Upper lobe of right lung (tissue), 1 donor: ENCODE measurements at regions not wholly inside any gene's neighbourhood (a gene's known extent, or its start where the extent isn't known, plus 50 kb on each side); places are given as distances from the start of the nearest gene placed in this dataset.
"Not testable (repeated sequence)": the region's sequence is repeated elsewhere in the genome, so short reads cannot be mapped to it uniquely, and the experiment has no call there.

Source experiments
- ATAC-seq: fragments of 200-7000 bp; cut with Tn5 transposase; one replicate; pipeline ENCODE4 v1.9.1; 2020; ENCODE audit warnings: mild to moderate bottlenecking, moderate library complexity
- DNase-seq: peaks from one replicate; pipeline ENCODE4 v3.0.0-alpha.2; 2020
- H3K27ac ChIP-seq: fragments of 200-600 bp; one replicate; pipeline ENCODE4 v1.8.0; 2022
- H3K27me3 ChIP-seq: fragments of 200-600 bp; one replicate; pipeline ENCODE4 v1.8.0; 2022; ENCODE audit warnings: mild to moderate bottlenecking
- H3K36me3 ChIP-seq: fragments of 200-600 bp; one replicate; pipeline ENCODE4 v1.8.0; 2022
- H3K4me1 ChIP-seq: fragments of 200-600 bp; one replicate; pipeline ENCODE4 v1.8.0; 2022
- H3K4me3 ChIP-seq: fragments of 200-600 bp; one replicate; pipeline ENCODE4 v1.8.0; 2022; ENCODE audit warnings: mild to moderate bottlenecking
- H3K9me3 ChIP-seq: fragments of 200-600 bp; one replicate; pipeline ENCODE4 v1.8.0; 2022
- CTCF ChIP-seq: fragments of 200-600 bp; IDR thresholded peaks from one replicate; pipeline ENCODE4 v1.8.0; 2022; ENCODE audit warnings: antibody characterized with exemption
- intact Hi-C: fragments of 100-400 bp; cut with DNase I; formaldehyde crosslinking; loops from one replicate; pipeline ENCODE4 v1.11.0; 2022
- donor health status: DM: no; HTN: yes; CAD: no; lungs with severe emphysema.

GRCh38 chr3:74137790-74138189, 476.7 kb downstream of the CNTN3 start:
- no peaks in the 10 kb centered on the region for H3K4me1 ChIP-seq
- no peak overlapping the region for H3K27ac ChIP-seq
- H3K4me3 ChIP-seq: no peak overlapping the region
- H3K9me3 ChIP-seq: no peaks in the 10 kb centered on the region
- no peaks in the 10 kb centered on the region for H3K27me3 ChIP-seq
- DNase-seq: no peak
- intact Hi-C loops: no loop called here
- ATAC-seq: no peak
- H3K36me3 ChIP-seq: no peaks in the 10 kb centered on the region
- no peak for TF ChIP-seq CTCF

GRCh38 chr3:74135808-74136207, 478.7 kb downstream of the CNTN3 start:
- no peak for DNase-seq
- ATAC-seq: no peak
- Histone ChIP-seq H3K9me3 (no peaks in the 10 kb centered on the region), H3K36me3 (no peaks in the 10 kb centered on the region), H3K27ac (no peak overlapping the region), H3K27me3 (no peaks in the 10 kb centered on the region), H3K4me1 (no peaks in the 10 kb centered on the region), H3K4me3 (no peak overlapping the region)
- TF ChIP-seq CTCF: no peak
- intact Hi-C loops: no loop called here

- no peak for TF ChIP-seq CTCF
- no peak for ATAC-seq
- intact Hi-C loops: no loop called here
- H3K9me3 ChIP-seq: no peaks in the 10 kb centered on the region
- no peaks in the 10 kb centered on the region for H3K36me3 ChIP-seq
- H3K27me3 ChIP-seq: no peaks in the 10 kb centered on the region
- no peak overlapping the region for H3K4me3 ChIP-seq
- no peak for DNase-seq
- H3K4me1 ChIP-seq: no peaks in the 10 kb centered on the region
- no peak overlapping the region for H3K27ac ChIP-seq
Measured at GRCh38 chr3:74134831-74135230, 479.6 kb downstream of the CNTN3 start.

GRCh38 chr3:74131546-74132328, 482.7 kb downstream of the CNTN3 start:
- DNase-seq, H3K4me3 ChIP-seq, H3K36me3 ChIP-seq, H3K27me3 ChIP-seq, H3K4me1 ChIP-seq, ATAC-seq, H3K27ac ChIP-seq, H3K9me3 ChIP-seq, intact Hi-C loops: not testable (repeated sequence)

GRCh38 chr3:74129611-74130010, 484.8 kb downstream of the CNTN3 start:
- ATAC-seq (no peak), DNase-seq (no peak)
- no peaks in the 10 kb centered on the region for H3K9me3 ChIP-seq
- H3K4me3 ChIP-seq: no peak overlapping the region
- TF ChIP-seq CTCF: no peak
- no peaks in the 10 kb centered on the region for H3K36me3 ChIP-seq
- no peaks in the 10 kb centered on the region for H3K27me3 ChIP-seq
- no peaks in the 10 kb centered on the region for H3K4me1 ChIP-seq
- H3K27ac ChIP-seq: no peak overlapping the region
- intact Hi-C loops: no loop called here

GRCh38 chr3:74129056-74129455, 485.4 kb downstream of the CNTN3 start:
- DNase-seq (no peak), ATAC-seq (no peak)
- TF ChIP-seq CTCF: no peak
- Histone ChIP-seq H3K9me3 (no peaks in the 10 kb centered on the region), H3K4me3 (no peak overlapping the region), H3K36me3 (no peaks in the 10 kb centered on the region), H3K27ac (no peak overlapping the region), H3K27me3 (no peaks in the 10 kb centered on the region), H3K4me1 (no peaks in the 10 kb centered on the region)
- intact Hi-C loops: no loop called here
